HG03135 (cell line): ENCODE measurements at regions not wholly inside any gene's neighbourhood (a gene's known extent, or its start where the extent isn't known, plus 50 kb on each side); places are given as distances from the start of the nearest gene placed in this dataset.
A peak's percentile ranks its signal among the peaks of the same experiment; 100 is the strongest.

Experiments
- ATAC-seq: cut with Tn5 transposase; IDR thresholded peaks from one replicate; pipeline ENCODE4 v1.9.1; 2021; ENCODE audit warnings: mild to moderate bottlenecking, moderate library complexity; ENCODE audit not compliant: unreplicated experiment

DNA sequence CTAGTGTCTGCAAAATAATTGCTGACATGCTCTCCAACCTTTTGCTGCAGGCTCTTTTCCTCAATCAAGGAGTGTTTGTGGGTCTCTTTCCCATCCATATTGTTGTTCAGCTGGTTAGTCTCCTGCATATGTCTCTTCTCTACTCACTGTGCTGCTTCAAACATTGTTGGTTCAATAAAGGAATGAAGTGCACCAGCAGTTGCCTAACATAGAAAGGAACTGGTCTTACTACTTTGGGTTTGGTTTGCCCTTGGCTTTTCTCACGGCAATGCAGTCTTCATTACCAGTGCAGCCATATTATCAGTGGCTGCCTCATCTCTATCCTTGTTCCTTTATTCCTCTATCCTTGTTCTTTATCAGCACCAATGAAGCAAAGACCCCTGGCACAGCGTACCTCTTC lies 169.7 kb upstream of the TPK1 start:
- no peak for ATAC-seq

DNA sequence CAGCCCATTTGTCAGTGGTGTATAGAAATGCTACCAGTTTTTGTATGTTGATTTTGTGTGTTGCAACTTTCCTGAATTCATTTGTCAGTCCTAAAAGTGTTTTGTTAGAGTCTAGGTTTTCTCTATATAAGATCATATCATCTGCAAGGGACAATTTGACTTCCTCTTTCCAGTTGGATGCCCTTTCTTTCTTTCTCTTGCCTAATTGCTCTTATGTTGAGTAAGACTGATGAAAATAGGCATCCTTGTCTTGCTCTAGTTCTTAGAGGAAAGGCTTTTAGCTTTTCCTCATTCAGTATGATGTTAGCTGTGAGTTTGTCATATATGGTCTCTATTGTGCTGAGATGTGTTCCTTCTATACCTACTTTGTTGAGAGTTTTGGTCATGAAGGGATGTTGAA lies 161.7 kb upstream of the TPK1 start:
- no peak for ATAC-seq

DNA sequence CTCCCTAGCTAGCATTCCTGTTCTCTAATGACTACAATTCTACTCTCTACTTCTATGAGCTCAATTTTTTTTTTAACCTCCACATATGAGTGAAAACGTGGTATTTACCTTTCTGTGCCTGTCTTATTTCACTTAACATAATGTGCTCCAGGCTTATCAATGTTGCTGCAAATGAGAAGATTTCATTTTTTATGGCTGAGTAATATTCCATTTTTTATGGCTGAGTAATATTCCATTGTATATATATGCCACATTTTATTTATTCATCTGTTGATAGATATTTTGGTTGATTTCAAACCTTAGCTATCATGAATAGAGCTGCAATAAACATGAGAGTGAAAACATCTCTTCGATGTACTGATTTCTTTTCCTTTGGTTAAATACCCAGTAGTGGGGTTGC lies 159.6 kb upstream of the TPK1 start:
- no peak for ATAC-seq

- no peak for ATAC-seq
Observed at GRCh38 chr7:144991041-144991440, 155.2 kb upstream of the TPK1 start.

GRCh38 chr7:144987686-144988085 lies 151.8 kb upstream of the TPK1 start:
- no peak for ATAC-seq

DNA sequence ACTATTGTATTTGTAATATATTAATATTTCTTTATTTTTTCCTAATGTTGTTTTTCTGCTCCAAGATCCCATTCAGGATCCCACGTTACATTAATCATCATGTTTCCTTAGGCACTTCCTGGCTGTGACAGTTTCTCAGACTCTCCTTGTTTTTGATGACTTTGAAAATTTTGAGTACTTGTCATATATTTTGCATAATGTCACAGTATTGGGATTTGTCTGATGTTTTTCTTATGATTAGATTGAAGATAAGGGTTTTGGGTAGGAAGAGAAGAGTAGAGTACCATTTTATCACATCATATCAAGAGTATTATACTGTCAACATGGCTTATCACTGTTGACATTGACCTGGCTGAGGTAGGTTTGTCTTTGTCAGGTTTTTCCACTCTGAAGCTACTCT lies 146.3 kb upstream of the TPK1 start:
- ATAC-seq, result no peak

- ATAC-seq, result no peak
Observed at GRCh38 chr7:144975882-144976281, 140.0 kb upstream of the TPK1 start.

DNA sequence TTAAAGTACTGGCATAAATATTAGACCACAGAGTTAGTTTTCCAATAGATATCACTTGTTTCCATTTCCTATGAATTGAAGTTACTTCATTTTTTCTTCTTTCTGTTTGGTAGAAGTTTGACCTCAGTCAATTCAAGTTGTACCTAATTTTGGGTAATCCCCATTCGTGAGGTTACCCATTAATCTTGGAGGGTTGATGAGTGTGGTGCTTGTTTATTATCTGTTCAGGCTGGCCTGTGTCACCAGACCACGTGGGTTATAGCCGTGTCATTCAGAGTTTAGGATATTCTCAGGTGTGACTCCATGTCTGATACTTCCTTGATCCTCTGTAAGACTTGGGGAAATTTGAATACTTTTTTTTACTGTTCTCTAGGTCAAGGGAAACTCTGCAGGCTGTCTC lies 133.9 kb upstream of the TPK1 start:
- ATAC-seq, result no peak

- ATAC-seq, result no peak
Observed at GRCh38 chr7:144960763-144961162, 124.9 kb upstream of the TPK1 start.

DNA sequence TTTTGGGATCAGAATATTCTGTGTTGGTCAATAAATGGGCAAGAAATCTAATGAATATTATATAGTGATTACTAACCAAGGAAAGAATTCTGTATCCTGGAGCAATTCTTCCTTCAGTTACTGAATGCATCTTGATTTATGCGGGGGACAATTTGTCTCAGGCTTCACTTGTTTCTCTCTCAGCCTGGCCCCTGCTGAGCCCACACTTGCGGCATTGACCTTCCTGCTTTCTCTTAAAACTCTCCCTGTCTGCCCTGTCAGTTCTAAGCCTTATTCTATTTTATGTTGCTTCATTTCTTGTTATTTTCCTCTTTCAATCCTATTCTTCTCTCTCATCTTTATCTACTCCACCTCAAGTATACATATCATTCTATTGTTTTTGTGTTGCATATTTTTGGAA lies 122.1 kb upstream of the TPK1 start:
- no peak for ATAC-seq

- no peak for ATAC-seq
Observed at GRCh38 chr7:144955422-144955821, 119.6 kb upstream of the TPK1 start.

DNA sequence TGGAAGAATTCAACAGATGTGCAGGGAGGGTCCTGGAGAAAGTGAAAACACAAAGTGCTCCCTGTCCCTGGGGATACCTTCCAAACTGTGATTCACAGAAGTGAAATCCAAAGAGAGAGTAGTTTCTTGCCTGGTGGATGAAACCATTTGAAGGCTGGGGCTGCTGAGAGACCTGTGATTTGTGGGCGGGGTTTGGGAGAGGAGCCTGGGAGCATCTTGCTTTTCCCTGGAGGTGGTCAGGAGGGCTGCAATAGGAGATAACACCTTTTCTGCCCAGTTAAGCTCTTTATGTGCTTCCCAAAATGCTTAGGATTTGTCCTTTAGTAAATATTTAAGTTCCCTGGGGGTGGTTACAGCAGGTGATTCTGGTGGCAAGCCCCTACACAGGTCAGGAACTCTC lies 105.3 kb upstream of the TPK1 start:
- no peak for ATAC-seq

DNA sequence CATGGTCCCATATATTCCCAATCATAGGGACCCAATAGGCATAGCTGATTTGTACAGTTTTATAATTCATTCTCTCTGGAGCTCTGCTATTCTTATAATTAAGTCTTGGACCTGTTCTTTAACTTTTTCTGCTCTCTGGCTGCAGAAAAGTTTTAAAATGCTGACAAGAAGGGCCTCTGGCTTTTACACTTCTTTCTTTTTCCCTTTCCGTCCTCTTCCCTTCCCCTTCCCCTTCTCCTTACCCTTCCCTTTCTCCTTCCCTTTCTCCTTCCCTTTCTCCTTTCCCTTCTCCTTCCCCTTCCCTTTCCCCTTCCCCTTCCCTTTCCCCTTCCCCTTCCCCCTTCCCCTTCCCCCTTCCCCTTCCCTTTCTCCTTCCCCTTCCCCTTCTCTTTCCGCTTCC lies 101.3 kb upstream of the TPK1 start:
- no peak for ATAC-seq

- no peak for ATAC-seq
Observed at GRCh38 chr7:144936314-144936713, 100.5 kb upstream of the TPK1 start.

DNA sequence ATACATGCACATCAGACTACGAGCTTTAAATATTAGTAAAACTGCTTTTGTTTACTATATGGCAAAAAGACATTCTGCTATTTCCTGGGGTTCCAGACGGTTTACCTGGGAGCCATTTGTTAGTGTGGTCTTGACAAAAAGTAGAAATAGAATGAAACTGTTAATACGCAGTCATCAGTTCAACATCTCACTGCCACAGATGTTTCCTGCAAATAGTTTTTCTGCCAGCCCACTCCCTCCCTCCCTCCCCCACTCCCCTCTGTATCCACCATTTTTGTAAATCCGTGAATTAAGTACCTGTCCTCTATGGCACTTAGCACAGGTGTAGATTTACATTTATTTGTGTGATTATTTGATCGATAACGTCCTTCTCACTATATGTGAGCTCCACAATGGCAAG lies 74.6 kb upstream of the TPK1 start:
- no peak for ATAC-seq

GRCh38 chr7:144908943-144909556 lies 73.2 kb upstream of the TPK1 start:
- ATAC-seq, result no peak

GRCh38 chr7:144908324-144908723 lies 72.5 kb upstream of the TPK1 start:
- ATAC-seq, result no peak

DNA sequence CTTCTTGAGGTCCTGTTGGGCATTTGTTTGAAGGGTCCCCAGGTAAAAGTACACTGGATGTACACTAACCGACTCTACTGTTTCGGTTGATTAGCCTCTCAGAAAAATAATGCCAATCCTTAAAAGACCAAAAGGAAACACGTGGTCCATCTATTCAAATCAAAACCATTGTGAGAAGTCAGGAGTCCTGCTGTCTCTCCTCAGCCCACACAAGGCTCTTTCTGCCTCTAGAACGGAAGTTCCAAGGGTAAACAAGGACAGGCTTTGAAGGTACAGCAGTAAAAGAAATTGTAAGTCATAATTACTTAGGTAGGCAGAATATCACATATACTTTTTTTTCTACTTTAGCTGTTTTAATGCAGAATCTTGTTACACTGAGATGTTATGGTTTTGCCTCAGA lies 71.7 kb upstream of the TPK1 start:
- peak; percentile 55 for ATAC-seq

DNA sequence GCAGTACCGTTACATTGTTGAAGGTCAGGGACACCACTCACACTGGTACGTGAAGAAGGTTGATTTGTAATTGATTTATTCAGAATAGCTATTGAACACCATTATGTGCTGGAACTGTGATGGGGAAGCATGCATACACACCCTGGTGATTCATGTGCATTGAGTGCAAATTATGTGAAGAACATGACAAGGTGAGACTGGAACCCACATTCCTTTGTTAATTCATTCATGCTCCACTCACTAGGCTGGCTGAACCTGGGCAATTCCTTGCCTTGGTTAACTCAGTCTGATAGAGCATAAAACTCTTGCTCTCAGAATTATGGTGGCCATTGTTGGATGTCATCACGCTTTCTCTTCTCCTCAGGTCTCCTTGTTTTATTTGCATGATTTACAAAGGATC lies 67.3 kb upstream of the TPK1 start:
- ATAC-seq, result no peak

DNA sequence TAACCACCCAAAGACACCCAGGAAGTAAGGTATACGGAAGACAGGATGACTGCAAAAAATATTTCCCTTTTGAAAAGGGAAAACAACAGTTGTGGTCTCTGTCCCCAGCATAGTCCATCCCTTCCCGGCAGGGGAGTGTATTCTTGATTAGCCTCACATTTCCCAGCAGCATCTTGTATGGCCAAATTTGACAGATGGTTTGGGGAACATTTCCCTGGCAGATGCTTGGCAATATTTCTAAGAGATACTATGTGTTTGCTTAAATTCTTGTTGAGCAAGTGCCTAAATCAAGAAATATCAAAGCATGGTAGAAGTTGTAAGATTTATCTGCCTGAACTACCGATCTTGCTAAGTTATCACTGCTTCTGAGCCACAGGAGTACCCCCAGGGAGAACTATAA lies 56.9 kb upstream of the TPK1 start:
- no peak for ATAC-seq
